GM18508 (cell line): ENCODE measurements at regions not wholly inside any gene's neighbourhood (a gene's known extent, or its start where the extent isn't known, plus 50 kb on each side); places are given as distances from the start of the nearest gene placed in this dataset.
"Not testable (repeated sequence)": the region's sequence is repeated elsewhere in the genome, so short reads cannot be mapped to it uniquely, and the experiment has no call there.

Experiments
- ATAC-seq: cut with Tn5 transposase; IDR thresholded peaks from one replicate; pipeline ENCODE4 v1.9.1; 2021; ENCODE audit warnings: moderate number of reproducible peaks; ENCODE audit not compliant: insufficient read depth, unreplicated experiment

DNA sequence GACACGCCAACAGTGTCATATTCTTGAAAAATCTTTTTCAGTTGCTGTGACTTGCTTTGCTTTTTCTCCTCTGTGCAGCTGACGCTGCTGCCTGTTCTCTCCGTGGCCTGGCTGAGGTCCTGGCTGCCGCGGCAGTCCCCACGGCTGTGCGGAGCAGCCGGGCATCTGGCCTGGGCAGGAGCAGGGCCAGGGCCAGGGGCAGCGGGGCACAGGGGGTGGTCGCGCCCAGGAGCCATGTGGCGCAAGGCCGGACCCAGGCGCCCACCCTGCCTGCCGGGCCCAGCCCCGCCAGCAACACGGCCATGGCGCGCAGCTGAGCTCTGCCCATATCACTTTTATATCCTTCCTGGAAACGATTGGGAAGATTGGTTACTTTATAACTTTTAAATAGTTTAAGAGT lies 109.4 kb upstream of the ACBD5 start:
- ATAC-seq = no peak

DNA sequence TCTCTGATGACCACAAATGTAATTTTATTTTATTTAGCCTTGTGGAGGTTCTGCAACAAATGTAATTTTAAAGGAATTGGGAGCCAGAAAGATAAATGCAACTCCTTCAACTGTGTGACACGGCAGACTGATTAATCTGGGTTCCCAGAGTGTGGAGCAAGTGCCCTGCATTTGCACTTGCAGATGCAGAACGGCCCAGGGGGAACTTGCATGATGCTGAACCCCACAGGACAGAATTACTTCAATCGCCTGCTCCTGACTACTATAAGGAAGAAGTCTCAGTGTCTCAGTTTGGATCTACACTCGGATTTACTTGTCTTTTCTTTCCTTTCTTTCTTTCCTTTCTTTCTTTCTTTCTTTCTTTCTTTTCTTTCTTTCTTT lies 107.2 kb upstream of the ACBD5 start:
- not testable (repeated sequence) for ATAC-seq

DNA sequence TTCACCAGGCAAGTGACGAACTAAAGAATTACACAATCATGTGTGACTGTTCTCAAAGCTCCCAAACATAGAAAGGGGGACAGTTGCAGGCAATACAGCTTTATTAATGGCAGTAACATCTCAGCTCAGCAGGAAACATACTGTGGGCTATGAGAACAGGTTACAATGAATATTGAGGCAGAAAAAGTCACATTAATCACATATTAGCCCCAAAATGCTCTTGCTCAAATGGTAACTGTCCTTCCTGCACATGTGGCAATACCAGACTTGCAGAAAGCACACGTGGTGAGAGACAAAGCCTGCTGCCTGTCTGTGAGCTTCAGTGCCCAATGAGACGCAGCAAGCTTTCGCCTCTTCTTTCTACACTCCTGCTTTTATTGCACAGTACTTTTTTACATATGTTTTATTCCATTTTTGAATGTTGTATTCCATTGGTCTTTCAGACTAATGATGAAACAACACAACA lies 104.9 kb upstream of the ACBD5 start:
- ATAC-seq = no peak

DNA sequence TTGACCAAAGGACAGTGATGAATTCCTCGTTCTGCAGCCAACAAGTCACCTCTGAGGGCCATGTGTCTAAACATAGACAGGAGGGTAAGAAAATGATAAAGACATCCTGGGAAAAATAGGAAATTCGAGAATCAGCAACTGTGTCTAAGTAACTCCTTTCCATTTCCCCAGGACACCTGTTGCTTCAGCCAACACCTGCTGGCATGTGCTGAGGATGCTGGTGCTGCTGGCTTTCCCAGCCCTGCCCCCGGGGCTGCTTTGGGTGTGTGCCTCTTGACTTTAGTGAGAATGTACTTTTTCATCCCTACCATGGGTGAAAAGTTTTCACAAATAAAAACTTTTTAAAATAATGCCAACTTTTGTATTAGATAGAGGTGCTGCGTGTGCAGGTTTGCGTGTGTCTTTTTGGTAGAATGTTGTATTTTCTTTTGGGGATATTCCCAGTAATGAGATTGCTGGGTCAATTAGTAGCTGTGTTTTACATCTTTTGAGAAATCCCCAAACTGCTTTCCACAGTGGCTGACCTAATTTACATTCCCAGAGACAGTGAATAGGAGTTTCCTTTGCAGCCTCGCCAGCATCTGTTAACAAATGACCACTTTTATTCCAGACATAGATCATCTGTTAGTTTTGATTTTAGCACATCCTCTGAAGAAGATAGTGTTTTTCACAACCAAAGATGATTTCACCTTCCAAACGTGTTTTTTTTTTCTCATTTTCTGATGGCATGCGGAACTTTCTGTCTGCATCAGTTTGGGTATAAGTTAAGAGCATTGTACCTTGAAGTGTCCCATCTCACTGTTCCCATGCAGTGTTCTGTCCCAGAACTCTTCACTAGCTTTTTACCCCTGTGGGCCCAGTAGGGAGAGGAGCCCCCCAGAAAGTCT lies 104.2 kb upstream of the ACBD5 start:
- ATAC-seq = no peak

DNA sequence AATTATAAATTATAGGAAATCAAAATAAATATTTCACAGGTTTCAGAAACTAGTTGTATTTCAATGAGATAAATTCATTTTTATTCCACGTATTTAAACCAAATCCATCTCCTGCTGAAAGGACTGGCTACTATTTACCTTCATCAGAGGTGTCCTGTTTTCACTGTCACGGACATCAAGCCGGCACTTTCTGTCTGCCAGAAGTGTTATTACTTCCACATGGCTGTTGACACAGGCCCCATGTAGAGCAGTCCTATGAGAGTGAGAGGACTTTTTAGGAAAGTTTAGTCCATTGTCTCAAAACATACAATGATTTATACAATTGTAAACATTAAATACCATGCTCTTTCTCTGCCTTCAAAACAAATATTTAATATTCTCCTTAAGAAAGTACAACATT lies 100.4 kb upstream of the ACBD5 start:
- no peak for ATAC-seq

DNA sequence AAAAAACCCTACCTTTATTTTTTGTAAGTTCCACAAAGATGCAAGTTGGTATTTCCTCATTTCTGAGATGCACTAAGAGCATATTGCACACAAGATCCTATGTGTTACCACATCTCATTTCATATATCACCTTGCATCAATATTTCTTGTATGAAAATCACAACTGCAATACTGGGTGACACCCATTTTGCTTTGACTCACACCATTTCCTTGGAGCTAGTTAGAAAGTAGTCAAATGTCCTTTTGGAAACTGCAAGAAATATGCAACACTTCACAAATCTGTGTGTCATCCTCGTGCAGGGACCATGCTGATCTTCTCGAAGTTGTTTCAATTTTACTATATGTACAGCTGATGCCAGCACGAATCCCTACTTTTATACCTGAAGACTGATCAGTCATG lies 94.6 kb upstream of the ACBD5 start:
- not testable (repeated sequence) for ATAC-seq

DNA sequence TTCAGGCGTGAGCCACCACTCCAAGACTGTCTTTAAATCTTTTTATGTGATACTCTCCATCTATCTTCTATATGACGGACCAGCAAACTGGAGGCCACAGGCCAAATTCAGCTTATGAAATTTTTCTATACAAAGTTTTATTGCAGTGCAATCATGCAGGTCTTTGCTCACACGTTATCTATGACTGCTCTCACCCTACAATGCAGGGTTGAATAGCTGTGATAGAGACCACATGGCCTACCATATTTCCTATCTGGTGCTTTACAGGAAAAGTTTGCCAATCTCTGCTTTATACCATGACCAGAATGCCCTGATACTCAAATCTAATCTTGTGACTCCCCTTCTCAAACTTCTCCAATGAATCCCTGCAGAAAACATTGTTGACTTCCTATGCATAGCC lies 89.5 kb upstream of the ACBD5 start:
- ATAC-seq = no peak

DNA sequence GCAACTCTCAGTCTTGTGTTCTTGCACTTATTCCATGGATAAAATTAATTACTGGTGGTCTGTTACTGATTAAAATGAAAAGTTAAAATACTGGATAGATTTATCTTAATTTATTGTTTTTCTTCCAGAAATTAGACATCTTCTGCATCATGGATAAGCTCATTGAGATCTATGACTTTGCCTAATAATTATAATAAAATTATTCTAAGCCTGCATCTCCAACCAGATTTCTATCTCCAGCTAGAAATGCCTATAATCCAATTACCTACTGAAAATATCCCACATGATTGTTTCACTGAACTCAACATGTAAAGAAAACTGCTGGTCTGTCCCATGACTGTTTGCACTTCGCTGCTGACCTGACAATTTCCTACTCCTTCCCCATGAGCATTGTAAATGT lies 88.3 kb upstream of the ACBD5 start:
- ATAC-seq = no peak

DNA sequence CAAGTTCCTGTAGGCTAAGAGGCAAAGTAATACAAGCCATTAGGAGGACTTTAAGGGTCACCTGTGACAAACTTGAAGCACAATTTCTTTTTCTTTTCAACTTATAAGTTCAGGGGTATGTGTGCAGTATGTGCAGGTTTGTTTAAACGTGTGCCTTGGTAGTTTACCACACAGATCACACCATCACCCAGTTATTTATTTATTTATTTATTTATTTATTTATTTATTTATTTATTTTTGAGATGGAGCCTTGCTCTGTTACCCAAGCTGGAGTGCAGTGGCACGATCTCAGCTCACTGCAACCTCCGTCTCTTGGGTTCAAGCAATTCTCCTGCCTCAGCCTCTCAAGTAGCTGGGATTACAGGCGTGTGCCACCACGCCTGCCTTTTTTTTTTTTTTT lies 86.2 kb upstream of the ACBD5 start:
- not testable (repeated sequence) for ATAC-seq

DNA sequence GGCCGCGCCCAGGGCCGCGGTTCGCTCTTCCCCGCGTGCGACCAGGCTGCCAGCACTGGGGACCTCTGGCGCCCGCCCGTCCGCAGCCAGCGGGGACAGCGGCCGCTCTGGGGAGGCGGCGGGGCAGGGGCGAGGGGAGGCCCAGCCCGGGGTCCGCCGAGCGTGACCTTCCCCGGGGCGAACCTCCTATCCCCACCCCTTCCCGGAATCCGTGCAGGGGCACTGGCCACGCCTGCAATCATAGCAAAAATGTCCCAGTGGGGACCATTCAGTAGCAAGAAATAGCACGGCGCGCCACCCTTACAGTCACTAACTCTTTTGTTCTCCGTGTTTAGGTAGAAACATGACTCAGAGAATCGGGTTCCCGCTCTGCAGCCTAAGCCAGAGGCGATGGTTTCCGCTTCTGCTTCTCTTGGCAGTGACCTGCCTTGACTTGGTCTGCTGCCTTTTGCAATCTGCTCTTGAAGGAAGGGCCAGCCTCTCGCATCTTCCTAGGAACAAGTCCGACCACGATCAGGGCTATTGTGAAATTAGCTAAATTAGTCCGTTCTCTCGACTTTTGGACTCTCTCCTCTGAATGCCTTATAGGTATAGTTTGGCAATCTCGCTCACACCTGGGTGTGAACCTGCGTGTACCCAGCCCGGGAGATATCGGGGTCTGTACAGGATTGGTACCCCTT lies 79.3 kb upstream of the ACBD5 start:
- peak; percentile 68 for ATAC-seq

DNA sequence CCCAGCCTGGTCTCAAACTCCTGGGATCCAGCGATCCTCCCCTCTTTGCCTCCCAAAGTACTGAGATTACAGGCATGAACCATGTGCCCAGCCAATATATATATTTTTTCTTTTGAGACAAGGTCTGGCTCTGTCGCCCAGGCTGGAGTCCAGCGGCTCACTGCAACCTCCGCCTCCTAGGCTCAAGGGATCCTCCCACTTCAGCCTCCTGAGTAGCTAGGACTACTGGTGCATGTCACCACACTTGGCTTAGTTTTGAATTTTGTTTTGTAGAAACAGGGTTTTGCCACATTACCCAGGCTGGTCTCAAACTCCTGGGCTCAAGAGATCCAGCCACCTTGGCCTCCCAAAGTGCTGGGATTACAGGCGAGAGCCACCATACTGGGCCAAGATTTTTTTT lies 78.5 kb upstream of the ACBD5 start:
- ATAC-seq = not testable (repeated sequence)

DNA sequence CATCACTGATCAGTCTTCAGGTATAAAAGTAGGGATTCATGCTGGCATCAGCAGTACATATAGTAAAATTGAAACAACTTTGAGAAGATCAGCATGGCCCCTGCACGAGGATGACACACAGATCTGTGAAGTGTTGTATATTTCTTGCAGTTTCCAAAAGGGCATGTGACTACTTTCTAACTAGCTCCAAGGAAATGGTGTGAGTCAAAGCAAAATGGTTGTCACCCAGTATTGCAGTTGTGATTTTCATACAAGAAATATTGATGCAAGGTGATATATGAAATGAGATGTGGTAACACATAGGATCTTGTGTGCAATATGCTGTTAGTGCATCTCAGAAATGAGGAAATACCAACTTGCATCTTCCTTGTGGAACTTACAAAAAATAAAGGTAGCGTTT lies 74.5 kb upstream of the ACBD5 start:
- not testable (repeated sequence) for ATAC-seq

DNA sequence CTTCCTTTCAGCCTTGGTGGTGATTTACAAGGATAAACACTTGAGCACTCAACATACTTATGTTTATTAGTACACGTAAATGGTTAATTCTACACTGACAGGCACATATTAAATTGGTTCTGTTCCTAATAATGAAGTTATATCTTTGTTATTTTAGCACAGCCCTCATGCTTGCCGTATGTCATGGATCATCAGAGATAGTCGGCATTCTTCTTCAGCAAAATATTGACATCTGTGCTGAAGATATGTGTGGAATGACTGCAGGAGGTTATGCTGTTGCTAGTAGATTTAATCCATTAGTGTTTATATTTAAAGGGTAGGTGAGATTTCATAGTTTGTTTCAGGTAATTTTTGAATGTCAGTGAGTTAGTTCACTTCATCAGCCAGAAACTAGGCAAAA lies 73.0 kb upstream of the ACBD5 start:
- not testable (repeated sequence) for ATAC-seq

DNA sequence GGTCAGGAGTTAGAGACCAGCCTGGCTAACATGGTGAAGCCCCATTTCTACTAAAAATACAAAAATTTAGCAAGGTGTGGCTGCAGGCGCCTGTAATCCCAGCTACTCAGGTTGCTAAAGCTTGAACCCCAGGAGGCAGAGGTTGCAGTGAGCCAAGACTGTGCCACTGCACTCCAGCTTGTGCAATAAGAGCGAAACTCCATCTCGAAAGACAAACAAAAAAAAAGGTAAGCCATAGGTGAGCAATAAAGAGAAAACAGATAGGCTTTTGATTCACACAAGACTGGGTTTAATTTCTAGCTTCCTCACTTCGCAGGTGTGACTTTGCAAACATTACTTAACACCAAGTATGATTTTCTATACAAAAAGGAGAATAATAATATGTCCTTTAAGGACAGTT lies 72.3 kb upstream of the ACBD5 start:
- ATAC-seq = no peak

DNA sequence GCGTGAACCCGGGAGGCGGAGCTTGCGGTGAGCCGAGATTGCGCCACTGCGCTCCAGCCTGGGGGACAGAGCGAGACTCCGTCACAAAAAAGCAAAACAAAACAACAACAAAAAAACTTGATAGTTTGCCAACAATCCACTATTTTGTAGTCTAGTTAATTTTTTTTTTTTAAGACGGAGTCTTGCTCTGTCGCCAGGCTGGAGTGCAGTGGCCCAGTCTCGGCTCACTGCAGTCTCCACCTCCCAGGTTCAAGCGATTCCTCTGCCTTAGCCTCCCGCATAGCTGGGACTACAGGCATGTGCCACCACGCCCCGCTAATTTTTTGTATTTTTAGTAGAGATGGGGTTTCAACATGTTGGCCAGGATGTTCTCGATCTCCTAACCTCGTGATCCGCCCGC lies 71.2 kb upstream of the ACBD5 start:
- ATAC-seq = not testable (repeated sequence)

DNA sequence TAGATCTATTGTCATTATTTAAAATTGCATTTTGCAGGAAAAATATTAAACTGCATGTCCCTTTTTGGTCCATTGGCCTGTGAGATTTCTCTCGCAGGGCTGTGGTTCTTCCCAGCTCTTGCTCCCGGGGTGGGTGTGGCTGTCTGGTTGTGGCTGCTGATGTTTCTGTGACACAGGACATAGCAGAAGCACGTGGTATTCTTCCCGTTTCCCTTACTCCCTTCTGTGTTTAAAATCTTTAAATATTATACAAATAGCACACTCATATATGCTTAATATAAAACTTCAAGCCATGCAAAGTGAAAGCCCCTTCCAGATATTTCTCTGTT lies 57.9 kb upstream of the ACBD5 start:
- ATAC-seq = not testable (repeated sequence)

DNA sequence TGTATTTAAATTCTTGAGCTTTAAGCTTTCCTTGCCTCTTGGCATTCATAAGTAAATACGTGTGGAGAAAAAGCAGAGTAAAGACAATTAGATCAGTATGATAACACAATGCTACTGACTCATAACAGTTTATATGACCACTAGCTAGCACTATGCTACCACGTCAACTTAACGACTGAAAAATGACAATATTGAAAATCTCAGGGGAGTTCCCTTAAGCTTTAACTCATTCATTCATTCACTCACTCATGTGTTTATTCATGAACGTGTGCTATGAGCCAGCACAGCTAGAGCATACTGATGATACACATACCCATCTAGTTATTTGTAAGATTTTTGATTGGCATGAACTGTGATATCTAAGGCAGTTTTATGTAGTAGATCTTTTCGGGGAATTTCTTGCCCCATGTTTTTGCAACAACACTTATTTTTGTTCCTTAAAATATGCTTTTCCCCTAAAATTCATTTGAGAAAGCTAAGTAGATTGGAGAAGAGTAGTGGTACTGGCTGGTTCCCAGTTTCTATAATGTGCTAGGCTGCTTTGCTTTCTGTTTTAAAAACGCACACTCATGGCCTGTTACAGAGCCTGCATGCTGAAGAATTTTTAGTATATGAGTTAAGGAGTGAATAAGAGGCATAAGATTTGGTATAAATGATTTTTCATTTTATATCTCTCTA lies 57.4 kb upstream of the ACBD5 start:
- no peak for ATAC-seq

DNA sequence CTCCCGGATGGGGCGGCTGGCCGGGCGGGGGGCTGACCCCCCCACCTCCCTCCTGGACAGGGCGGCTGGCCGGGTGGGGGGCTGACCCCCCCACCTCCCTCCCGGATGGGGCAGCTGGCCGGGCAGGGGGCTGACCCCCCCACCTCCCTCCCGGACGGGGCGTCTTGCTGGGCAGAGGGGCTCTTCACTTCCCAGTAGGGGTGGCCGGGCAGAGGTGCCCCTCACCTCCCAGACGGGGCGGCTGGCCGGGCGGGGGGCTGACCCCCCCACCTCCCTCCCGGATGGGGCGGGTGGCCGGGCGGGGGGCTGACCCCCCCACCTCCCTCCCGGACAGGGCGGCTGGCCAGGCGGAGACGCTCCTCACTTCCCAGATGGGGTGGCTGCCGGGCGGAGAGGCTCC lies 55.7 kb upstream of the ACBD5 start:
- ATAC-seq = not testable (repeated sequence)

DNA sequence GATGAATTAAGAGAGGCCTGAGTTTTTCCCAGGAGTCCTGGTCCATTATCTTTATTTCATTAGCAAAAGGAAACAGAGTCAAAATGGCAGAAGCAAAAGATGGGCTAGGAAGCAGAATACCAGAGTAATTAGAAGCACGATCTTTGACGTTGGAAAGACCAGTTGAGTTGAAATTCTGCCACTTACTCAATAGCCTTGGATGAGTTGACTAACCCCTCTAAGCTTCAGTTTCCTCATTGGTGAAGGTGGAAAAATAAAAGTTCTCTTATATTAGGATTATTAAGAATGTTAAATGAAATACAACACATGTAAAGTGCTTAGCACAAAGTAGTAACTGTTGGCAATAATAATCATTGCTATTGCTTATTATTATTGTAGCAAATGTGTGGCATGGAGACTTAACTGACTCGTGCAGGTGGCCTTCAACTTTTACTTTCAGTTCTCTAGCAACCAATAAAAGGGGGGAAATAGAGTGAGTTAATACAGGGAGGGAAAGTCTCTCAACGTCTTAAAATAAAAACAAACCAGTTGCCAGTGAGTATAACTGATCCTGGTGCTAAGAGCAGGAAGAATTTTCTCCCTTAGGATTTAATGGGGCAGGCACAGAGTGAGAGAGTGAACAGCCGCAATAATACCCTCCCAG lies 50.8 kb upstream of the ACBD5 start:
- not testable (repeated sequence) for ATAC-seq
